EL (cell line): ENCODE measurements at regions not wholly inside any gene's neighbourhood (a gene's known extent, or its start where the extent isn't known, plus 50 kb on each side); places are given as distances from the start of the nearest gene placed in this dataset.

Experiments
- DNase-seq: peaks from one replicate; pipeline ENCODE4 v3.0.0-alpha.2; 2016

DNA sequence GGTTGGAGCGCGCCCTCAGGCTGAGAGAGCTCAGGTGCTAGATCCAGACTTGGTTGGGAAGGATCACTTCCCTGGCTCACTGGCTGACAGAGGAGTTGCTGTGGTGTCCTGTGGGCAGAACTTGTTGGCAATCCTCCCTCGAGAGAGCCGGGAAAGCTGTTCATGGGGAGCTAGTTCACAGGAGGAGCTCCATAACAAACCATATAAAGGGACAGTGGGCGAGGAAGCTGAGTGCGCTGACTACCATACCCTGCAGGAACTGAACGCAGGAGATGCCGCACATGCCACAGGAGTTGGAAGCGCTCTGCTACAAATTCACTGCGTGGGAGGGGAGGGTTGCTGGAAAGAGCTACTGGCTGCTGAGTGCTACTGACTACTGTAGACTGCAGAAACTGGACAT lies 243.2 kb downstream of the OGFRL1 start:
- DNase-seq: no peak

DNA sequence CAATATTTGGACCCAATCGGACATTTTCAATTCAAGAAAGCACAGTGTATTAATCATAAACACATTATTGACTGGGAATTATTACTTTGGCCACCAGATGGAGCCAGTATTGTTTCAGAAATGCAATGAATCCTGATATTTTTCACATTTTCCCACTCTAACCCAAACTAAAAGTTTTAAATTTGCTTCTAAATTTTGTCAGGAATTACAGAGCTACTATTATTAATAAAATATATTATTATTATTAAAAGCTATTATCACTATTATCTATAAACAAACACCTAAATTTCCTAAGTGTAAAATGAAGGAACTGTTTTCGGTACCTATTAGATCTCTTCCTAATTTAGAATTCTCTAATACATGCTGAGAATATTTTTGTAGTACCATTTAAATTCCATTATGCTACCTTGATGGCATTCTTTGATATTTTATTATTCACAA lies 245.3 kb downstream of the OGFRL1 start:
- peak; percentile 44 for DNase-seq

DNA sequence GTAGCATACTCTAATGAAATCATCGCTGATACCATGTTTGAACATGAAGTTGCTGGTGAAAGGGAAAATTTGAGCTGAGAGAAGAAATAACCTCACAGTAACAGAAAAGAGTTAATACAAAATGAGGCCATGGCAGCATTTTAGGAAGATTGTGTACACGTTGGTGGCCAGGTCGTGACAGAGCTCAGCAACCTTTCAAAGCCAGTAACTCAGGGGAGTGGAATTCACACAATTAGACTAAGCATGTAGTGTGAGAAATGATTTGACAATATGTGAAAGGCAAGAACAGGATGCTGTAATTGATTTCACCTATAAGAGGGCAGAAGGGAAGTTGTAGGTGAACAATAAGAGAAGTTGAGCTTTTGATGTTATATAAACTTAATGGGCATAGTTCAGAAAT lies 246.3 kb downstream of the OGFRL1 start:
- DNase-seq: no peak

DNA sequence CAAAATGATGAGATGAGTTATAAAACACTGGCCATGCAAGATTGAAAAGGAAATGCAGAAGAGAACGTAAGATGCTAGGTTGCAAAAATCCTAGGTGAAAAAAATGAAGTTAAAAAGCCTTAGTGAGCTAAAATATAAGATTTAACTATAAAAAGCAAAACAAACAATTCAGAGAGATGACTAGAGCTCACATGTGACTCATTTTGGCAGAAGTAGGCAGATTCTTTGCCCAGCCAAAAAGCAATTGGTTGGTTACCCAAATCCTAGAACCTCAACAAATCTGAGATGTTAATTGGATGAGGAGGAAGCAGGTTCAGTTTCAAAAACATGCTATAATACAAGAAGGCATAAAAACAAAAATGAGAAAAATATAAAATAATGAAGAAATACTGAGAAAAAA lies 249.1 kb downstream of the OGFRL1 start:
- DNase-seq: peak; percentile 20

DNA sequence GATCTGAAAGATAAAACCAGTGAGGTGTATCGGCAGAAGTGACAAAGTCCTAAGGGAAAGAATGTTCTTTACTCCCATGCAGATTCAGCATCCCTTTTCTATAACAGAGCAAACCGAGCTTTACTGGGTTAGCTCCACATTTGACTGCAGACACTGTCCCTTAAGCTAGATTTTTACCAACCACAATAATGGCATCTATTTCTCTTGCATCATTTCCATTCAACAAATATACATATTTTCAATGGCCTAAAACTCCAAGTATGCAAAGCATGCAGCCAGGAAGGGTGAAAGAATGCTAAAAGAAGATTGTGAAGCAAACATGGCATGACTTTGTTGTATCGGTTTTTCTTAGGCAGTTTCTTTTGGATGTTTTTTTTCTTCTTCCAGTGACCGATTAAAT lies 255.4 kb downstream of the OGFRL1 start:
- DNase-seq: peak; percentile 83

DNA sequence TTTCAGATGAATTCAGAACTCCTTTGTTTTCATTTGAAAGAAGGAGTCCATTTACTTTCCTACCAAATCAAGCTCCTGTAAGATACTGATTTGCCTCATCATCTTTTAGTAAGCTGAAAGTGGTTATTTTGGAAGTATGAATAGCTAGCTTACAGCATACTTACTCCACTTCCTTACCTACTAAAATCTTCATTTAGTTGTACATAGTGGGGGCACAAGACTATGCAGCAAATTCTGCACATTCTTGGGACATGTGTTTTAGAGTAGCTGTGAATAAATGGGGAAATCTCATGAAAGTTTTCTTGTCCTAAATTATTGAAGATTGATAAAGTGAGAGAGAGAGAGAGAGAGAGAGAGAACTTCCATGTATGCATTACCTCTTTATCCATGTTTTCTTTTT lies 256.3 kb downstream of the OGFRL1 start:
- no peak for DNase-seq

DNA sequence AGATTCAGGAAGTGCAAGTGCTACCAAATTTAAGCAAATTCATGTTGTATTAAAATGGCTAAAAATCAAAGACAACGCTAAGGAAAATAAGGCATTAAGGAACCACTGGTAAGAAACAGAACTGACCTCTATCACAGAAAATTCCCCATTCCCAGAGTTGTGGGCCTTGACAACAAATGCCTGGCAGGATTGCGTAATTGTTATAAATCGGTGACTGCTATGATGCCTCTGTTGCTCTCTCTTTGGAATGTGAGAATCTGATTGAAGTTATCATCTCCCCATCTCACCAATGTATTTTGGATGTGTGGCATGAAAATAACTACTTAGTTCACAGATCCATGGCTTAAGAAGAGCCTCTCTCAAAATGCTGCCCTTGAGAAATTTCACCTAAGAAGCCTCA lies 257.3 kb downstream of the OGFRL1 start:
- DNase-seq: no peak

DNA sequence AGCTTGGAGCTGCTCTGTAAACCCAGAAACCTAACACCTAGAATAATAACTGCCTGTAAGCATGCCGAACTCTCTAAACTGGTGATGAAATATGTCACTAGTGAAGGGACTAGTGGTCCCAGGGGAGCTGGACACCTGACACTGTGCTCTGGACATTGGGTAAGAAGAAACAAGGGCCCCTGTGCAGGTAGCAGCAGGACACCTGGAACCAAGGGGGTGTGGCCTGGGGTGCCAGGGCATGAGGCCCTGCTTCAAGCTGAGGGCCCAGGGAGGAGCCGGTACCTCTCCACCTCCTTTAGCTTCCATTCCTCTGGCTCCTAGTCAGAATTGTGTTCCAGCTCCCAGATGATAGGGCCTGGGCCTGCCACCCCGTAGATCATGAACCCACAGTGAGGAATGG lies 263.2 kb downstream of the OGFRL1 start:
- DNase-seq: no peak

DNA sequence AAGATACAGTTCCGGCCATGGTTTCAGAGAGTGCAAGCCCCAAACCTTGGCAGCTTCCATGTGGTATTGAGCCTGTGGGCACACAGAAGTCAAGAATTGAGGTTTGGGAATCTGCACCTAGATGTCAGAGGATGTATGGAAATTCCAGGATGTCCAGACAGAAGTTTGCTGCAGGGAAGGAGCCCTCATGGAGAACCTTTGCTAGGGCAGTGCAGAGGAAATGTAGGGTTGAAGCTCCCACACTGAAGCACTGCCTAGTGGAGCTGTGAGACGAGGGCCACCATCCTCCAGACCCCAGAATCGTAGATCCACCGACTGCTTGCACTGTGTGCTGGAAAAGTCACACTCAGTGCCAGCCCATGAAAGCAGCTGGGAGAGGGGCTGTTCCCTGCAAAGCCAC lies 267.5 kb downstream of the OGFRL1 start:
- no peak for DNase-seq

DNA sequence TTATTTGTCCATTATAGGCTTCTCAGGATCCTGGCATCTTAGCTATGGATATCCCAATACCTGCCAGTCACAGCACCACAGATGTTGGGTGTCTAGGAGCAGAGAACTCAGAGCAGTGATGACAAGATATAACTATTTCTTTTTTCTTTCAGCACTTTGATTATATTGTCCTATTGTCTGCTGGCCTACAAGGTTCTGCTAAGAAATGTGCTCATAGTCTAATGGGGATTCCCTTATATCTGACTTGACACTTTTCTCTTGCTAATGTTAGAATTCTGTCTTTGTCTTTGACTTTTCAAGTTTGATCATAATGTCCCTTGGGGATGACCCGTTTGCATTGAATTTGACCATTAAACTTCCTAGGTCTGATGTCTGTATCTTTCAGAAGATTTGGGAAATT lies 270.4 kb downstream of the OGFRL1 start:
- no peak for DNase-seq

DNA sequence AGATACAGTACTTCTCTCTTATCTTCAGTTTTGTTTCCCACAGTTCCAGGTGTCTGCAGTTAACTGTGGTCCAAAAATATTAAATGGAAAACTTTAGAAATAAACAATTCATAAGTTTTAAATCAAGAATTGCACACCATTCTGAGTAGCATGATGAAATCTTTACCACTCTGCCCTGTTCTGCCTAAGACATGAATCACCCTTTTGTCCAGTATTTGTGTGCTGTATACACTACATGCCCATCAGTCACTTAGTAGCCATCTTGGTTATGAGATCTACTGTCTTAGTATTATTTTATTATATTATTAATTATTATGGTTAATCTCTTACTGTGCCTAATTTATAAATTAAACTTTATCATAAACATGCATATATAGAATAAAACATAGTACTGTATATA lies 279.0 kb downstream of the OGFRL1 start:
- no peak for DNase-seq

DNA sequence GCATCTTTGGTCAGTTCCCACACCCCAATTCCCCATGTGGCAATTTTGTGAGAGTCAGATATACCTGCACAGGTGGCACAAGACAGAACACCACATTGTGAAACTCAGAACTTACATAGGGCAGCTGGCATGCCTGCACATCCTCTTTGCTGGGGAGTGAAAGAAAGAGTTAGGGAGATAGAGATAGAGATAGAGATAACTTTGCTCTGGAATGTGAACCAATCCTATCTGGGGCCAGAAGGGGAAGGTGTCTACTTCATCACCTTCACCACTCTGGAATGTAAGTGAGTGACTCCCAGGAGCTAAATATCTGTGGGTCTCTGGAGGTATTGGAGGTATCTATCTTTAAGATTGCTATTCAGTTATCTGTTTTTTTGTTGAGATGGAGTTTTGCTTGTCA lies 289.2 kb downstream of the OGFRL1 start:
- no peak for DNase-seq

DNA sequence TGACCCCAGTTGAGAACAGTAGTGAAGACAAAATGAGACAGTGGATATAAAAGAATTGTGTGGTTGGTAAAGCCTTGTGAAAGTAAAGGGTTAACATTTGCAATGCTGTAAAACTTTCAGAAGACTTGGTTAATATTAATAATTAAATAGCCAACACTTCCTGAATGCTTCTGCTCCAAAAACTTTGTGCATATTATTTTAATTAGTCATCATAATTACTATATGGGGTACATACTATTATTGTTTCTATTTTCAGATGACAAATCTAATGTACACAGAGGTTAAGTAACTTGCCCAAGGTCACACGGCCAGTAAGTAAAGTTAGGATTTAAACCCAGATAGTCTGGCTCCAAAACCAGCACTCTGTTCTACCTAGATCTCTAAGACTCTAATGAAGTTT lies 291.3 kb downstream of the OGFRL1 start:
- no peak for DNase-seq

DNA sequence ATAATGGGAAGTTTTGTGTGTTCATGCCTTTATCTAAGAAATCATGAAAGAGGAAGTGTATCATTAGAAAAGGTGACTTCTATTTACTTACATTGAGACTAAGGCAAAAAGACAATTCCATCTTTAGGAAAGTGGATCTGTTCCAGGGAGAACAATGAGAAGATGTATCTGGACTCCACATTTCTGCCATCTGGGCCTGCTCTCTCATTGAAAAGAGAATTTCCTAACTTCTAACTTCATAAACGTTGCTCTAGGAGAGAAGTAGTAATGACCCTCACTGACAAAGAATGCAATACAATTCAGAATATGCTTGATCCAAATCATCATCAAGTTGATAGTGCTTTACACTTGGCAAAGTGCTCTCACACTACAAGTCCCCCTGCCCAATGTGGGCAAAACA lies 294.2 kb downstream of the OGFRL1 start:
- DNase-seq: no peak

DNA sequence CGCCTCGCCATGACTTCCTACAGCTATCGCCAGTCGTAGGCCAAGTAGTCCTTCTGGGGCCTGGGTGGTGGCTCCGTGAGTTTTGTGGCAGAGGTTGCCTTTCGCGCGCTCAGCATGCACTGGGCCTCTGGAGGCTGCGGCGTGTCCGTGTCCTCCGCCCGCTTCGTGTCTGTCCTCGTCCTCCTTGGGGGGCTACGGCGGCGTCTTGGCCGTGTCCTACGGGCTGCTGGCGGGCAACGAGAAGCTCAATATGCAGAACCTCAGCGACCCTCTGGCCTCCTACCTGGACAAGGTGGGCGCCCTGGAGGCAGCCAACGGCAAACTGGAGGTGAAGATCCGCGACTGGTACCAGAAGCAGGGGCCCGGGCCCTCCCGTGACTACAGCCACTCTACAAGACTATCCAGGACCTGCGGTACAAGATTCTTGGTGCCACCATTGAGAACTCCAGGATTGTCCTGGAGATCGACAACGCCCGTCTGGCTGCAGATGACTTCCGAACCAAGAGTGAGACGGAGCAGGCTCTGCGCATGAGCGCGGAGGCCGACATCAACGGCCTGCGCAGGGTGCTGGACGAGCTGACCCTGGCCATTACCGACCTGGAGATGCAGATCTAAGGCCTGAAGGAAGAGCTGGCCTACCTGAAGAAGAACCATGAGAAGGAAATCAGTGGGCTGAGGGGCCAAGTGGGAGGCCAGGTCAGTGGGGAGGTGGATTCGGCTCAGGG lies 296.3 kb downstream of the OGFRL1 start:
- DNase-seq: no peak

DNA sequence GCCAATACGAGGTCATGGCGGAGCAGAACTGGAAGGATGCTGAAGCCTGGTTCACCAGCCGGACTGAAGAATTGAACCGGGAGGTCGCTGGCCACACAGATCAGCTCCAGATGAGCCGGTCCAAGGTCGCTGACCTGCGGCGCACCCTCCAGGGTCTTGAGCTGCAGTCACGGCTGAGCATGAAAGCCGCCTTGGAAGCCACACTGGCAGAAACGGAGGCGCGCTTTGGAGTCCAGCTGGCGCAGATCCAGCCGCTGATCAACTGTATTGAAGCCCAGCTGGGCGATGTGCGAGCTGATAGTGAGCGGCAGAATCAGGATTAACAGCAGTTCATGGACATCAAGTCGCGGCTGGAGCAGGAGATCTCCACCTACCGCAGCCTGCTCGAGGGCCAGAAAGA lies 296.9 kb downstream of the OGFRL1 start:
- no peak for DNase-seq

DNA sequence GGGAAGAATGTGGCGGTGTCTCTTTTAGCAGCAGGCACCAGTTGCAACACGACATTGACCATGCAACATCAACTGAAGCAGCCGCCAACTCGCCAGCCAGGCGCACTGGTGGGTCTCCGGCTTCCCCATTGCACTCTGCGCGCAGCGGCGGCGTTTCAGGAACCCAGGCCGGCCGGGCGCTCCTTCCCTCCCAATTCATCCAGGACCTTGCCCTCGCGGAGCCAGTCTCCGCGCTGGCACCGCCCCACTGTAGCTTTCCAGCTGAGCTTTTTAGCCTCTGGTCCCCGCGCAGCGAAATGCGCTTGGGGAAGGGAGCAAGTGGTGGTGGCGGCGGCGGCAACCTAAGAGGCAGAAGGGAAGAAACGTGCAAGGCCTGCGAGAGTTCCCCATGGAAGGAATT lies 297.9 kb upstream of the RIMS1 start:
- DNase-seq: no peak

DNA sequence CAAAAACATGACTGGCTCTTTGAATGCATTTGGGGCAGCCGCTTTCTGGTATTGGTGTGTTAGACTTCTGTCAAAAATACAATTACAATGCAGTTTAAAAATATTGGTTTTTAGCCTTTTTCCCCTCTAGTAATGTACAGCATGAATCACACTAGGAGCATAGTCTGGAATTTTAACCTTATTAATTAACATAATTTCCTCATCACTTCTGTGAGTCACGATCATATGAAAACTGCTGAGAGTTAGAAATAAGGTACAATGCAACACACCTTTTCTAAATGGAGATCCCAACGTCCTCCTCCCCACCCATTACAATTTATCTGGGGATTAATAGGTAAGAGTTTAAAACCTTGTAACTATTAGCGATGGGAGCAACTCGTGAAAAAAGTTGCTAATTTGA lies 297.1 kb upstream of the RIMS1 start:
- DNase-seq: no peak

DNA sequence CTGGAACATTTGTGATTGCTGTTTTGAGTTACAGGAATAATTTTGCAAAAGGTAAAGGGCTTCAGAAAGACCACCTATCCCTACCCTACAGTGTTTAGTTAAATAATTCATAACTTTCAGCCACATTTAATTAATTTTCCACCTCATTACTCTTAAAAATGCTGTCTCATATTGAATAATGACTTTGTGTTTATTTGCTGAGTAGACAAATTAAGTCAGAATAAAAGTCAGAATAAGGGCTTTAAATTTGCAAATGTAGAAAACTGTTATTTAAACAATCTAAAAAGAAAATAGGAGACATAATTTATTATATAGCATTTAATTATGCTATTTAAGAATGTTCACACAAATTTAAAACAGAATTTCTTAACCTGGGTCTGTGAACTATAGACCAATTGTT lies 293.7 kb upstream of the RIMS1 start:
- no peak for DNase-seq

DNA sequence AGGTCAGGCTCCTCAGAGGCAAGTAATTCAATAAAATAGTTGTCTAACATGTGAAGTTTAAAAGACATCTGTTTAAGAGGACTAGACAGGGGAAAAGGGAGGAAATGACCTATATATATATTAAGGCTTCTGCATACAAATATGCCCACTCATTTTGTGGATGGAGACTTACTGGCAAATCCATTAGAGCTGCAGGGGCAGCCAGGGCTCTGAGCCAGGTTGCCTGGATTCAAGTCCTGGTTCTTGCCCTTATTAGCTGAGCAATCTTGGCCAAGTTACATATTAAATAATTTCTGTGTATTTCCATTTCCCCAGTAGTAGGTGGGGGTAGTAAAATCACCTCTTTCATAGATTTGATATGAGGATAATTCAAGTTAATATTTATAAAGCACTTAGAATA lies 287.0 kb upstream of the RIMS1 start:
- no peak for DNase-seq

DNA sequence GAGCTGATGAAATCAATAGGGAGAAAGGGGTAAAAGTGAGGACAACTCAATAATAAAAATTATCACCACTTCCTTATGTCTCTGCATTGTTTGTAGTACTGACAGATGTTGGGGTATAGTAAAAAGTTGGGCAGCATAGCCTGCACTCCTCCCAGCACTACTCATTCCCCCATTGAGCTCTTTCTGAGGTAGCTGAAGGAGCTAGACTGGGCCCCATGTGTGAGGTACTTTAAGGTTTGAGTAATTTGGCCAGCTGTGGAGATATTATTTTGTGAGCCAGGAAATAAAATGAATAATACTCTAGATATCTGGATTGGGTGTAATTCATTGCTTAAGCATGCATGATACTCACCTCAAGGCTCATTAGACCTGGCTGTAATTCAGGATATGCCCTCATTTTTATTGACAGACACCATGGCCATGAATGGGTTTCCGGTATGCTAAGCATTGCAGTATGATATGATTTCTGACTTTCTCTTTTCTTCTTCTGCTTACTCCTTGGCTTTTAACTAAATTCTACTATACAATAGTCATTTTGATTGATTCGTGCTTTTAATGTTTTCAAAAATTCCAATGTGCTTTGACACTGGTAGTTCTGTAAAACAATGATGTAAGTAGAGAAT lies 283.9 kb upstream of the RIMS1 start:
- DNase-seq: peak; percentile 80

DNA sequence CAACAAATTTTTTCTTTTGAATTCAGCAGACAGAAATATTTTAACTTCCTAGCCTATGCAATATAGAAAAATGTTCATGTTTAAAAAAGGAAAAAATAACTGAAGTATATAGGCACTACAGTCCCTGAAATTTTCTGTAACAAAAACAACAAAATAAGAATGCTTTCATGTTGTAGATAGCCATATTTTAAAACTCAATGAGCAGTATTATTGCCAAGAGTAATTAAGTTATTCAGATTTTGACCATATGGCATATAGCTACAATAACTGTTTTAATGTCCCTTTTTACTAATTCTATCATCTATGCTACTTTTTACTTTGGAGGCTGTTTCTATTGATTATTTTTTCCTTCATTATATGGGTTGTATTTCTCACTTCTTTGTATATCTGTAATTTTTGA lies 283.3 kb upstream of the RIMS1 start:
- no peak for DNase-seq

DNA sequence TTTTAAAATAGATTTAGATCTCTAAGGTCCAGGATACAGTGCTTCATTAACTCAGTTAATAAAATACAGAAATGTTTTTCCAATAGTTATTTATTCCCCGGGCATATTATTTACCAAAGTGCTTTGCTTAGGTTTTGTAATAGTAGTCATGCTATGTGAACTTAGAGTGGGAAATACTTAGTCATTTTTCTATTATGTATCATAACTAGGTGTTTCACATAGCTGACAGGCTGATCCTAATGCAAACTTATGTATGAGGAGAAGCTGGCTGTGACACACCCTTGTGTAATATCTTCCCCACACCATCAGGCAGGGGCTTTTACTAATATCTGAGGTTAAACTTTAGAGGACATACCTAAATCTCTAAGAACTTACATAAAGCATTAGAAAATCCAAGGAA lies 277.7 kb upstream of the RIMS1 start:
- no peak for DNase-seq

DNA sequence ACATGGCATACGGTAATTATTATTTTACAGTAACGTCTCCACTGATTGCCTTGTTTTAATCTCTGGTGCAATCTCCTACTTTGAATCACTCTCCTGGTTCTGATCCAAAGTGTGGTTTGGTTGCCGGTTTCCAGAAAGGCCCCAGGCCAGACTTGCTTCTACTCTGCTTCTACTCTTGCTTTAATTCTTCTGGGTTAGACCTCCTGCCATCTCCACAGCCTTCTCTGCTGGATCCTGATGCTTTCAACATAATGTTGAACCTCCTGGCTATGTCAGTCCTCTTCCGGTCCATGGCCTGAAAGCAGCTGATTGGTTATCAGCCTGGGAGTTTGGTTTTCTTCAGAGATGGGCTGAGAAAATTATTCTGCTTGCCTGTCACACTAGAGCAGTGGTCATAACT lies 266.5 kb upstream of the RIMS1 start:
- DNase-seq: no peak

DNA sequence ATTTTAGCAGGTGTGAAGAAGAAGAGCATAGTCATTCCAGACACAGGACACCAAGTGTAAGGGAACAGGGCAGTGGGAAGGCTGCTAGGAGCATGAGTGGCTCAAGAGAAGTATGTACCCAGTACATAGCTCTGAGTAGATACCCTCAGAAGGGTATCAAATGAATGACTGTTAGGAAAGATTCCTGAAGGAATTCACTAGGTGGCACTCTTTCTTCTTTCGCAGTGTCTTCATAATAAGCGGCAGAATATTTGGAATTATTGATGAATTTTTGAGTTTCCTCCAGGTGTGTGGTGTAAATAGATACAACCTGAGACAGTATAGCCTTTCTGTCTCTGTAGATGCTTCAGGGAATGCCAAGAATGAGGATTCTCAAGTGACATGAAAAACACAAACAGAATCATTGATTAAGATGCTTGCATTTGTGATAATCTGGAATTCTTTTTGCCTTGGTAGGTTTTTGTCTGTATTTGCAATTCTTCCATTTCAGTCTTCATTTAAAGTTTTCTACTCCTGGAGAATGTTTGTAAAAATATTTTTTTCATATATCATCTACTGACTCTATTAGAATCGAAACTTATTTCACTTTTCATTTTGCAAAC lies 264.3 kb upstream of the RIMS1 start:
- DNase-seq: peak; percentile 14
